GM23338 (cell line): ENCODE measurements at regions not wholly inside any gene's neighbourhood (a gene's known extent, or its start where the extent isn't known, plus 50 kb on each side); places are given as distances from the start of the nearest gene placed in this dataset.

Experiments
- CREB1 ChIP-seq: fragments of 250-450 bp; sonication (Bioruptor Pico); IDR thresholded peaks from 2 replicates; pipeline ENCODE4 v1.5.0; 2020; ENCODE audit warnings: low read depth, mild to moderate bottlenecking, moderate library complexity
- EZH2 ChIP-seq: fragments of 200-600 bp; sonication (generic); IDR thresholded peaks from one replicate; pipeline ENCODE4 v1.8.0; 2017; ENCODE audit warnings: antibody characterized with exemption, mild to moderate bottlenecking, low read depth; ENCODE audit not compliant: unreplicated experiment
- POLR2AphosphoS5 ChIP-seq: IDR thresholded peaks from 2 replicates; pipeline ENCODE4 v1.6.1; 2016; ENCODE audit warnings: antibody characterized with exemption, low read depth
- TF ChIP-seq, protein P1 (sequence below), 2 experiments: fragments of 200-600 bp in 1 of 2; sonication (generic) in 1 of 2; conservative IDR thresholded peaks; 2 replicates each; pipeline versions ENCODE4 v1.5.1 to v1.6.1; 2016 to 2017; ENCODE audit warnings: antibody characterized with exemption in 2 of 2, low read depth in 2 of 2, mild to moderate bottlenecking in 2 of 2, moderate library complexity in 1 of 2
- TF ChIP-seq, protein P2 (sequence below): IDR thresholded peaks from one replicate; pipeline ENCODE4 v1.6.1; 2018; ENCODE audit warnings: antibody characterized with exemption; ENCODE audit not compliant: unreplicated experiment

DNA sequence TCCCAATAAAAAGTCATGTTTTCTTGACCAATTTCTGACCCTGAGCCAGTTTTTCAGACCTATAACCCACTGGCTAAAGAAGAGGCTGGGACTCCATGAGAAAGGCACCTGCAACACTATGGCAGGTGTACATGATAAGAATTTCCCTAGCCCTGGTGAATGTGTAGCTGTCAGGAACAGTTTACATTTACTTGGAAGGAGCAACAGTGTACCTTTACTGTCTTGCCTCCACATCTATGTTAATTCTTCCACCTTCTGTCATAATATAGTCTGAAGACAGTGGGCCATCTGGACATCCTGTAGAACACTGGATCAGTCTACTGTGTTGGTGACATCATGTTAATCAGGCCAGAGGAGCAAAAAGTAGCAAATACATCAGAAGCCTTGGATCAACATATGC is 72.1 kb upstream of the CD82 start:
- TF ChIP-seq, protein P1, sequence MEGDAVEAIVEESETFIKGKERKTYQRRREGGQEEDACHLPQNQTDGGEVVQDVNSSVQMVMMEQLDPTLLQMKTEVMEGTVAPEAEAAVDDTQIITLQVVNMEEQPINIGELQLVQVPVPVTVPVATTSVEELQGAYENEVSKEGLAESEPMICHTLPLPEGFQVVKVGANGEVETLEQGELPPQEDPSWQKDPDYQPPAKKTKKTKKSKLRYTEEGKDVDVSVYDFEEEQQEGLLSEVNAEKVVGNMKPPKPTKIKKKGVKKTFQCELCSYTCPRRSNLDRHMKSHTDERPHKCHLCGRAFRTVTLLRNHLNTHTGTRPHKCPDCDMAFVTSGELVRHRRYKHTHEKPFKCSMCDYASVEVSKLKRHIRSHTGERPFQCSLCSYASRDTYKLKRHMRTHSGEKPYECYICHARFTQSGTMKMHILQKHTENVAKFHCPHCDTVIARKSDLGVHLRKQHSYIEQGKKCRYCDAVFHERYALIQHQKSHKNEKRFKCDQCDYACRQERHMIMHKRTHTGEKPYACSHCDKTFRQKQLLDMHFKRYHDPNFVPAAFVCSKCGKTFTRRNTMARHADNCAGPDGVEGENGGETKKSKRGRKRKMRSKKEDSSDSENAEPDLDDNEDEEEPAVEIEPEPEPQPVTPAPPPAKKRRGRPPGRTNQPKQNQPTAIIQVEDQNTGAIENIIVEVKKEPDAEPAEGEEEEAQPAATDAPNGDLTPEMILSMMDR (conservative IDR thresholded peaks at IDR 0.05; ENCODE audit: low read depth in 2 of 2): no peak
- TF ChIP-seq EZH2 (no peak), POLR2AphosphoS5 (no peak), CREB1 (CRISPR knock-in tag) (no peak)
- TF ChIP-seq, protein P2, sequence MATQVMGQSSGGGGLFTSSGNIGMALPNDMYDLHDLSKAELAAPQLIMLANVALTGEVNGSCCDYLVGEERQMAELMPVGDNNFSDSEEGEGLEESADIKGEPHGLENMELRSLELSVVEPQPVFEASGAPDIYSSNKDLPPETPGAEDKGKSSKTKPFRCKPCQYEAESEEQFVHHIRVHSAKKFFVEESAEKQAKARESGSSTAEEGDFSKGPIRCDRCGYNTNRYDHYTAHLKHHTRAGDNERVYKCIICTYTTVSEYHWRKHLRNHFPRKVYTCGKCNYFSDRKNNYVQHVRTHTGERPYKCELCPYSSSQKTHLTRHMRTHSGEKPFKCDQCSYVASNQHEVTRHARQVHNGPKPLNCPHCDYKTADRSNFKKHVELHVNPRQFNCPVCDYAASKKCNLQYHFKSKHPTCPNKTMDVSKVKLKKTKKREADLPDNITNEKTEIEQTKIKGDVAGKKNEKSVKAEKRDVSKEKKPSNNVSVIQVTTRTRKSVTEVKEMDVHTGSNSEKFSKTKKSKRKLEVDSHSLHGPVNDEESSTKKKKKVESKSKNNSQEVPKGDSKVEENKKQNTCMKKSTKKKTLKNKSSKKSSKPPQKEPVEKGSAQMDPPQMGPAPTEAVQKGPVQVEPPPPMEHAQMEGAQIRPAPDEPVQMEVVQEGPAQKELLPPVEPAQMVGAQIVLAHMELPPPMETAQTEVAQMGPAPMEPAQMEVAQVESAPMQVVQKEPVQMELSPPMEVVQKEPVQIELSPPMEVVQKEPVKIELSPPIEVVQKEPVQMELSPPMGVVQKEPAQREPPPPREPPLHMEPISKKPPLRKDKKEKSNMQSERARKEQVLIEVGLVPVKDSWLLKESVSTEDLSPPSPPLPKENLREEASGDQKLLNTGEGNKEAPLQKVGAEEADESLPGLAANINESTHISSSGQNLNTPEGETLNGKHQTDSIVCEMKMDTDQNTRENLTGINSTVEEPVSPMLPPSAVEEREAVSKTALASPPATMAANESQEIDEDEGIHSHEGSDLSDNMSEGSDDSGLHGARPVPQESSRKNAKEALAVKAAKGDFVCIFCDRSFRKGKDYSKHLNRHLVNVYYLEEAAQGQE: no peak
